Astrocyte of the cerebellum (primary cell): ENCODE measurements at regions not wholly inside any gene's neighbourhood (a gene's known extent, or its start where the extent isn't known, plus 50 kb on each side); places are given as distances from the start of the nearest gene placed in this dataset.
A peak's percentile ranks its signal among the peaks of the same experiment; 100 is the strongest.

Source experiments
- DNase-seq: peaks from one replicate; pipeline ENCODE4 v3.0.0-alpha.2; 2011; ENCODE audit warnings: low read depth
- H3K4me3 ChIP-seq: 2 replicates; pipeline ENCODE4 v1.5.1; 2011; ENCODE audit warnings: mild to moderate bottlenecking, low read depth, low read length, moderate library complexity
- CTCF ChIP-seq: IDR thresholded peaks from 2 replicates; pipeline ENCODE4 v1.5.1; 2012; ENCODE audit warnings: low read length, low read depth, moderate library complexity, mild to moderate bottlenecking; ENCODE audit errors: missing control alignments
- in situ Hi-C: cut with HindIII; loops from 2 replicates; pipeline ENCODE4 v1.10.0; 2017; ENCODE audit warnings: low sequenced_read_pairs

- in situ Hi-C loops = no loop called here
- H3K4me3 ChIP-seq = no peak overlapping the region
- no peak for DNase-seq
- no peak for TF ChIP-seq CTCF
Measured at GRCh38 chr9:106110483-106110882, 416.1 kb downstream of the TMEM38B start.

DNA sequence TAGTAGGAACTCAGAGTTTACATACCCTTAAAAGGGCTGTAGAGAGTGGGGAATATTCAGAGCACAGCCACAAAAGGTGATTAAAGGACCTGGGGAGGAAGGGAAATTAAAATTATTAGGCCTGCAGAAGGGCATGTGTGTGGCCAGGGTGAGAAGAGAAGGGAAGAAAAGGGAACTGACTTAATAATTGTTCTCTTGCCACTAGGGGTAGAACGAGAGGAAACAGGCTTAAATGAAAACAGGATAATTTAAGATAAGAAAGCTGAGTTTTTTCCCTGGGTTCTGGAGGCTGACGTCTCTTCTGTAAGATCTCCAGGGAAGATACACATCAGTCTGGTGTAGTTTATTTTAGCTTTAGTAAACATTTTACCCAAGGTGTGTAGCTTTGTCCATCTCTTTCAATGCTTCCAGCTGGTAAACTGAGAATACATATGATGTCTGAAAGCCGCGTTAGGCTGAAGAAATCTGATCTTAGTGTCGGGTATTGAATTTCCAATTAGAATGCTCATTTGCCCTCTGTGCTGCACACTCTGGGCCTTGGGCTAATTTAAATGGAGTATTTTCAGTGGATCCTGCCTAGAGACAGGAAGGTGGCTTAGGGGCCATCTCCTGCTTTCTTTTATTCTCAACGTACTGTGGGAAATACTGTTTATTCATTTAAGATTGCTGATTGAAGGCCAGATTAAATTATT lies 416.8 kb downstream of the TMEM38B start:
- TF ChIP-seq CTCF = no peak
- no peak for DNase-seq
- in situ Hi-C loops = no loop called here
- no peak overlapping the region for H3K4me3 ChIP-seq

DNA sequence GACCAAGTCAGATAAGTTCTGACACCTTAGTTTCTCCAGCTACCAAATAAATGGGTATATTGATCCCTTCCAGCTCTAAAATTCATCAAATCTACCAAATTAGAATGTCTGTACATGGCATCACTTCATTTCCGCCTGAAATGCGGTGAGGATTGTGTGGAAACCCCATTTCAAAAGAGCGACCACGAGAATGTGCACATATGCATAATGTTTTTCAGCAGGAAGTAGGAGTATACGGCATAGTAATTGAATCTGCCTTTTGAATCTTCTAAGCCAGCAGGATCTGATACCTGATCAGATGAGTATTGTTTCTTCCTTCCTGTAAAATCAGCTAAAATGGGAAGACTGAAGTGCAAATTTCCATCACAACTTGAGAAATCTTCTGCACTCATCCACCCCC lies 418.6 kb downstream of the TMEM38B start:
- no peak for TF ChIP-seq CTCF
- in situ Hi-C loops = no loop called here
- no peak overlapping the region for H3K4me3 ChIP-seq
- DNase-seq = no peak

GRCh38 chr9:106119176-106119575 lies 424.8 kb downstream of the TMEM38B start:
- in situ Hi-C loops = no loop called here
- TF ChIP-seq CTCF = no peak
- no peak overlapping the region for H3K4me3 ChIP-seq
- no peak for DNase-seq

DNA sequence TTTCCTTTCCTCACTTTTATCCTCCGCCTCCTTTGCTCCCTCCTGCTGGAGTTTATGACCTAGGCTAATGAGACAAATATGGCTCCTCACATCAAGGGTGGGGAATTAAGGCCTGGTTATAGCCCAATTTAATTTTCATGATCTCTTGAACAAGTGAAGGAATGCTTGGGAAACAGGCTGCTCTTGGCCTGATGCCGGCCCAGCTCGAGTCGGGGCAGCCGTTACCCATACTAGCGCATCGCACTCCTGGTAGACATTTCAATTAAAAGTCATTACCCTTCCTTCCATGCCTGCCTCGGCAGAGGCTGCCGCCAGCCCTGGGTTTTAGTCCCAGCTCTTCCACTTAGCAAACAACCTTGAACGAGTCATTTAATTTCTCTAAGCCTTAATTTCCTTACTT lies 425.7 kb downstream of the TMEM38B start:
- H3K4me3 ChIP-seq = no peak overlapping the region
- TF ChIP-seq CTCF = no peak
- DNase-seq = no peak
- in situ Hi-C loops = no loop called here

- no peak for TF ChIP-seq CTCF
- in situ Hi-C loops = no loop called here
- DNase-seq = peak; percentile 15
- no peak overlapping the region for H3K4me3 ChIP-seq
Measured at GRCh38 chr9:106127776-106128175, 433.4 kb downstream of the TMEM38B start.
